HepG2 (cell line): ENCODE measurements at regions not wholly inside any gene's neighbourhood (a gene's known extent, or its start where the extent isn't known, plus 50 kb on each side); places are given as distances from the start of the nearest gene placed in this dataset.

Source experiments
- ADNP ChIP-seq: sonication (generic); formaldehyde crosslinking; IDR thresholded peaks from 2 replicates; pipeline ENCODE4 v1.4.0; 2020; ENCODE audit warnings: missing genetic modification reagents
- BRCA1 ChIP-seq: sonication (generic); formaldehyde crosslinking; IDR thresholded peaks from 2 replicates; pipeline ENCODE4 v1.4.0; 2020; ENCODE audit warnings: missing genetic modification reagents
- FIP1L1 ChIP-seq: fragments of 200-400 bp; formaldehyde crosslinking; IDR thresholded peaks from 2 replicates; pipeline ENCODE4 v1.6.1; 2018; ENCODE audit warnings: low read depth, mild to moderate bottlenecking, low read length, moderate library complexity, borderline replicate concordance; ENCODE audit not compliant: insufficient read depth
- GATAD2A ChIP-seq: IDR thresholded peaks from 2 replicates; pipeline ENCODE4 v1.6.1; 2016
- HNF4A ChIP-seq: sonication (generic); formaldehyde crosslinking; IDR thresholded peaks from 2 replicates; pipeline ENCODE4 v1.4.0; 2020; ENCODE audit warnings: missing genetic modification reagents
- ISX ChIP-seq: sonication (generic); formaldehyde crosslinking; conservative IDR thresholded peaks from 2 replicates; pipeline ENCODE4 v1.5.0; 2020; ENCODE audit warnings: missing genetic modification reagents
- MED1 ChIP-seq: sonication (generic); formaldehyde crosslinking; IDR thresholded peaks from 2 replicates; pipeline ENCODE4 v1.4.0; 2020; ENCODE audit warnings: missing genetic modification reagents
- MIER3 ChIP-seq: IDR thresholded peaks from 2 replicates; pipeline ENCODE4 v1.6.1; 2016; ENCODE audit warnings: missing compliant biosample characterization, borderline replicate concordance
- PTBP1 ChIP-seq: fragments of 200-400 bp; formaldehyde crosslinking; IDR thresholded peaks from 2 replicates; pipeline ENCODE4 v1.6.1; 2018; ENCODE audit warnings: low read length, low read depth; ENCODE audit not compliant: poor library complexity, severe bottlenecking
- RBAK ChIP-seq: sonication (generic); formaldehyde crosslinking; IDR thresholded peaks from 2 replicates; pipeline ENCODE4 v1.5.1; 2020; ENCODE audit warnings: mild to moderate bottlenecking, missing genetic modification reagents
- RELA ChIP-seq: sonication (generic); formaldehyde crosslinking; IDR thresholded peaks from 2 replicates; pipeline ENCODE4 v1.4.0; 2020; ENCODE audit warnings: missing genetic modification reagents
- SNAI1 ChIP-seq: sonication (generic); formaldehyde crosslinking; IDR thresholded peaks from 2 replicates; pipeline ENCODE4 v1.5.0; 2020; ENCODE audit warnings: mild to moderate bottlenecking, missing genetic modification reagents, borderline replicate concordance
- TBX2 ChIP-seq: sonication (generic); formaldehyde crosslinking; IDR thresholded peaks from 2 replicates; pipeline ENCODE4 v1.5.0; 2020; ENCODE audit warnings: missing genetic modification reagents, mild to moderate bottlenecking, borderline replicate concordance
- ZMYM2 ChIP-seq: sonication (generic); formaldehyde crosslinking; IDR thresholded peaks from 2 replicates; pipeline ENCODE4 v1.8.0; 2022; ENCODE audit warnings: mild to moderate bottlenecking, missing genetic modification reagents
- ZMYM4 ChIP-seq: sonication (generic); formaldehyde crosslinking; IDR thresholded peaks from 2 replicates; pipeline ENCODE4 v1.8.1; 2023; ENCODE audit warnings: mild to moderate bottlenecking, missing genetic modification reagents
- ZNF143 ChIP-seq: sonication (generic); formaldehyde crosslinking; IDR thresholded peaks from 2 replicates; pipeline ENCODE4 v1.4.0; 2020; ENCODE audit warnings: missing genetic modification reagents
- ZNF230 ChIP-seq: sonication (generic); formaldehyde crosslinking; IDR thresholded peaks from 2 replicates; pipeline ENCODE4 v1.4.0; 2020; ENCODE audit warnings: mild to moderate bottlenecking, missing genetic modification reagents
- ZNF232 ChIP-seq: sonication (generic); formaldehyde crosslinking; IDR thresholded peaks from 2 replicates; pipeline ENCODE4 v1.4.0; 2020; ENCODE audit warnings: missing genetic modification reagents, borderline replicate concordance
- ZNF24 ChIP-seq: fragments of 450-650 bp; IDR thresholded peaks from 2 replicates; pipeline ENCODE4 v1.6.1; 2017; ENCODE audit warnings: antibody characterized with exemption, mild to moderate bottlenecking
- ZNF629 ChIP-seq: sonication (generic); formaldehyde crosslinking; conservative IDR thresholded peaks from 2 replicates; pipeline ENCODE4 v1.5.0; 2020; ENCODE audit warnings: missing genetic modification reagents
- TF ChIP-seq, protein P1 (sequence below): IDR thresholded peaks from 2 replicates; pipeline ENCODE4 v1.6.1; 2016; ENCODE audit warnings: low read depth
- TF ChIP-seq, protein P2 (sequence below): sonication (generic); formaldehyde crosslinking; IDR thresholded peaks from 2 replicates; pipeline ENCODE4 v1.4.0; 2020; ENCODE audit warnings: missing genetic modification reagents
- TF ChIP-seq, protein P3 (sequence below): sonication (generic); formaldehyde crosslinking; IDR thresholded peaks from 2 replicates; pipeline ENCODE4 v1.5.1; 2020; ENCODE audit warnings: missing genetic modification reagents, mild to moderate bottlenecking, borderline replicate concordance
- TF ChIP-seq, protein P4 (sequence below): sonication (generic); formaldehyde crosslinking; IDR thresholded peaks from 2 replicates; pipeline ENCODE4 v1.4.0; 2020; ENCODE audit warnings: missing genetic modification reagents

DNA sequence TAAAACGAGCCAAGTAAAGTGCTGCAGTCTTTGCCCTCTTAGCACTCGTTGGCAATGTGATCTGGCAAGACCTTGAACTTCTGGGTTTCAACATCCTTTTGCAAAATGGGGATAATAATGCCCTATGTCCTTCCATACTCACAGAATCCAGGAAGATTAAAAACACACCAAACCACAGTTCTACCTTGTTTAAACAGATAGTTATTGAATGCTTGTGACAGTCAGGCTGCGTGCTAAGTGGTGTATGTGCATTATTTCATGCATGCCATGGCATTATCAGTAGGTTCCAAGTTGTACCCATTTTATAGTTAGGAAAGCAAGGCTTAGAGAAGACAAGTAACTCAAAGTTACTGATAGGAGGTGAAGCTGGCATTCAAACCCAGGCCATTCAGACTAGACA is 308.6 kb upstream of the PROX1 start (continued):
- TF ChIP-seq ZNF24 (no peak), MED1 (peak; percentile 30; the same call in 1 of the 2 replicates), MIER3 (CRISPR knock-in tag) (no peak), RBAK (CRISPR knock-in tag) (no peak), BRCA1 (CRISPR knock-in tag) (no peak), ZNF232 (no peak), ZNF143 (CRISPR knock-in tag) (no peak), TBX2 (CRISPR knock-in tag) (peak; percentile 17; the same call in 1 of the 2 replicates), ZNF230 (CRISPR knock-in tag) (no peak), FIP1L1 (no peak), PTBP1 (no peak), RELA (CRISPR knock-in tag) (no peak), HNF4A (CRISPR knock-in tag) (peak; percentile 81), GATAD2A (peak; percentile 39; the same call in 1 of the 2 replicates), ZNF629 (peak; percentile 96), ZMYM2 (no peak), SNAI1 (CRISPR knock-in tag) (no peak), ZMYM4 (CRISPR knock-in tag) (no peak; the same call in 1 of the 2 replicates), ISX (CRISPR knock-in tag) (no peak), ADNP (CRISPR knock-in tag) (0 out of 2 replicates have a peak, but pooled peaks have one; percentile 68)
- TF ChIP-seq, protein P1, sequence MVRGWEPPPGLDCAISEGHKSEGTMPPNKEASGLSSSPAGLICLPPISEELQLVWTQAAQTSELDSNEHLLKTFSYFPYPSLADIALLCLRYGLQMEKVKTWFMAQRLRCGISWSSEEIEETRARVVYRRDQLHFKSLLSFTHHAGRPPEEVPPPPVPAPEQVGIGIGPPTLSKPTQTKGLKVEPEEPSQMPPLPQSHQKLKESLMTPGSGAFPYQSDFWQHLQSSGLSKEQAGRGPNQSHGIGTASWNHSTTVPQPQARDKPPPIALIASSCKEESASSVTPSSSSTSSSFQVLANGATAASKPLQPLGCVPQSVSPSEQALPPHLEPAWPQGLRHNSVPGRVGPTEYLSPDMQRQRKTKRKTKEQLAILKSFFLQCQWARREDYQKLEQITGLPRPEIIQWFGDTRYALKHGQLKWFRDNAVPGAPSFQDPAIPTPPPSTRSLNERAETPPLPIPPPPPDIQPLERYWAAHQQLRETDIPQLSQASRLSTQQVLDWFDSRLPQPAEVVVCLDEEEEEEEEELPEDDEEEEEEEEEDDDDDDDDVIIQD = peak; percentile 25; the same call in 1 of the 2 replicates
- TF ChIP-seq, protein P2, sequence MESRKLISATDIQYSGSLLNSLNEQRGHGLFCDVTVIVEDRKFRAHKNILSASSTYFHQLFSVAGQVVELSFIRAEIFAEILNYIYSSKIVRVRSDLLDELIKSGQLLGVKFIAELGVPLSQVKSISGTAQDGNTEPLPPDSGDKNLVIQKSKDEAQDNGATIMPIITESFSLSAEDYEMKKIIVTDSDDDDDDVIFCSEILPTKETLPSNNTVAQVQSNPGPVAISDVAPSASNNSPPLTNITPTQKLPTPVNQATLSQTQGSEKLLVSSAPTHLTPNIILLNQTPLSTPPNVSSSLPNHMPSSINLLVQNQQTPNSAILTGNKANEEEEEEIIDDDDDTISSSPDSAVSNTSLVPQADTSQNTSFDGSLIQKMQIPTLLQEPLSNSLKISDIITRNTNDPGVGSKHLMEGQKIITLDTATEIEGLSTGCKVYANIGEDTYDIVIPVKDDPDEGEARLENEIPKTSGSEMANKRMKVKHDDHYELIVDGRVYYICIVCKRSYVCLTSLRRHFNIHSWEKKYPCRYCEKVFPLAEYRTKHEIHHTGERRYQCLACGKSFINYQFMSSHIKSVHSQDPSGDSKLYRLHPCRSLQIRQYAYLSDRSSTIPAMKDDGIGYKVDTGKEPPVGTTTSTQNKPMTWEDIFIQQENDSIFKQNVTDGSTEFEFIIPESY (CRISPR knock-in tag) = no peak
- TF ChIP-seq, protein P3, sequence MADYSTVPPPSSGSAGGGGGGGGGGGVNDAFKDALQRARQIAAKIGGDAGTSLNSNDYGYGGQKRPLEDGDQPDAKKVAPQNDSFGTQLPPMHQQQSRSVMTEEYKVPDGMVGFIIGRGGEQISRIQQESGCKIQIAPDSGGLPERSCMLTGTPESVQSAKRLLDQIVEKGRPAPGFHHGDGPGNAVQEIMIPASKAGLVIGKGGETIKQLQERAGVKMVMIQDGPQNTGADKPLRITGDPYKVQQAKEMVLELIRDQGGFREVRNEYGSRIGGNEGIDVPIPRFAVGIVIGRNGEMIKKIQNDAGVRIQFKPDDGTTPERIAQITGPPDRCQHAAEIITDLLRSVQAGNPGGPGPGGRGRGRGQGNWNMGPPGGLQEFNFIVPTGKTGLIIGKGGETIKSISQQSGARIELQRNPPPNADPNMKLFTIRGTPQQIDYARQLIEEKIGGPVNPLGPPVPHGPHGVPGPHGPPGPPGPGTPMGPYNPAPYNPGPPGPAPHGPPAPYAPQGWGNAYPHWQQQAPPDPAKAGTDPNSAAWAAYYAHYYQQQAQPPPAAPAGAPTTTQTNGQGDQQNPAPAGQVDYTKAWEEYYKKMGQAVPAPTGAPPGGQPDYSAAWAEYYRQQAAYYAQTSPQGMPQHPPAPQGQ (CRISPR knock-in tag) = no peak
- TF ChIP-seq, protein P4, sequence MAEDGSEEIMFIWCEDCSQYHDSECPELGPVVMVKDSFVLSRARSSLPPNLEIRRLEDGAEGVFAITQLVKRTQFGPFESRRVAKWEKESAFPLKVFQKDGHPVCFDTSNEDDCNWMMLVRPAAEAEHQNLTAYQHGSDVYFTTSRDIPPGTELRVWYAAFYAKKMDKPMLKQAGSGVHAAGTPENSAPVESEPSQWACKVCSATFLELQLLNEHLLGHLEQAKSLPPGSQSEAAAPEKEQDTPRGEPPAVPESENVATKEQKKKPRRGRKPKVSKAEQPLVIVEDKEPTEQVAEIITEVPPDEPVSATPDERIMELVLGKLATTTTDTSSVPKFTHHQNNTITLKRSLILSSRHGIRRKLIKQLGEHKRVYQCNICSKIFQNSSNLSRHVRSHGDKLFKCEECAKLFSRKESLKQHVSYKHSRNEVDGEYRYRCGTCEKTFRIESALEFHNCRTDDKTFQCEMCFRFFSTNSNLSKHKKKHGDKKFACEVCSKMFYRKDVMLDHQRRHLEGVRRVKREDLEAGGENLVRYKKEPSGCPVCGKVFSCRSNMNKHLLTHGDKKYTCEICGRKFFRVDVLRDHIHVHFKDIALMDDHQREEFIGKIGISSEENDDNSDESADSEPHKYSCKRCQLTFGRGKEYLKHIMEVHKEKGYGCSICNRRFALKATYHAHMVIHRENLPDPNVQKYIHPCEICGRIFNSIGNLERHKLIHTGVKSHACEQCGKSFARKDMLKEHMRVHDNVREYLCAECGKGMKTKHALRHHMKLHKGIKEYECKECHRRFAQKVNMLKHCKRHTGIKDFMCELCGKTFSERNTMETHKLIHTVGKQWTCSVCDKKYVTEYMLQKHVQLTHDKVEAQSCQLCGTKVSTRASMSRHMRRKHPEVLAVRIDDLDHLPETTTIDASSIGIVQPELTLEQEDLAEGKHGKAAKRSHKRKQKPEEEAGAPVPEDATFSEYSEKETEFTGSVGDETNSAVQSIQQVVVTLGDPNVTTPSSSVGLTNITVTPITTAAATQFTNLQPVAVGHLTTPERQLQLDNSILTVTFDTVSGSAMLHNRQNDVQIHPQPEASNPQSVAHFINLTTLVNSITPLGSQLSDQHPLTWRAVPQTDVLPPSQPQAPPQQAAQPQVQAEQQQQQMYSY (CRISPR knock-in tag) = no peak
